GM13977 (cell line): ENCODE measurements at regions not wholly inside any gene's neighbourhood (a gene's known extent, or its start where the extent isn't known, plus 50 kb on each side); places are given as distances from the start of the nearest gene placed in this dataset.

Source experiments
- DNase-seq: peaks from one replicate; pipeline ENCODE4 v3.0.0; 2012; ENCODE audit warnings: low spot score
- CTCF ChIP-seq: IDR thresholded peaks from 2 replicates; pipeline ENCODE4 v1.5.1; 2012; ENCODE audit warnings: mild to moderate bottlenecking, control low read depth; ENCODE audit not compliant: insufficient read depth; ENCODE audit errors: extremely low read depth, missing control alignments
- in situ Hi-C: fragments of 300-500 bp; cut with MboI; formaldehyde crosslinking; loops from one replicate; pipeline ENCODE4 v1.12.0; 2022; ENCODE audit warnings: low sequenced_read_pairs, low pct_unique_long_range_greater_than_20kb, mixed read lengths, inconsistent platforms; ENCODE audit not compliant: unreplicated experiment

GRCh38 chr2:224182498-224182897 lies 143.4 kb upstream of the SERPINE2 start:
- in situ Hi-C loops, result no loop called here
- no peak for DNase-seq
- no peak for TF ChIP-seq CTCF

DNA sequence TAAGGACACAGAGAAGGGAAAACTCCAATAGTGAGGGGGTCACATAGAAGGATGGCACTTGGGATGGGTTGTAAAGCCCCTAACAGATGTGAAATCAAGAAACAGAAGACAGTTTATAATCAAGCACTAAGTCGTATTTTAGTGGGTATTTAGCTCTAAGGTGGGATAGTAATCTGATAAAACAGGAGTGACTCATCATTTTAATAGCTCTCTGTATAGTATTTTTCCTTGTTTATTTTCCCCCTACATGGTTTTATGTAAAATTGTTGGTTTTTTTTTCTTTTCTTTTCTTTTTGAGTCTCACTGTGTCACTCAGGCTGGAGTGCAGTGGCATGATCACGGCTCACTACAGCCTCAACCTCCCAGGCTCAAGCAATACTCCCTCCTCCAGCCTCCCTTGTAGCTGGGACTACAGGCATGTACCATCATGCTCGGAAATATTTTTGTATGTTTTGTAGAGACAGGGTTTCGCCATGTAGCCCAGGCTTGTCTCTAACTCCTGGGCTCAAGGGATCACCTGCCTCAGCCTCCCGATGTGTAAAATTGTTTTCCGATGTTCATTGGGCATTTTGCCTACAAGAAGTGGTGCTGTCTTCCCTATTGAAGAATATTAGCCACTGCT lies 142.6 kb upstream of the SERPINE2 start:
- no peak for TF ChIP-seq CTCF
- no peak for DNase-seq
- in situ Hi-C loops, result no loop called here

DNA sequence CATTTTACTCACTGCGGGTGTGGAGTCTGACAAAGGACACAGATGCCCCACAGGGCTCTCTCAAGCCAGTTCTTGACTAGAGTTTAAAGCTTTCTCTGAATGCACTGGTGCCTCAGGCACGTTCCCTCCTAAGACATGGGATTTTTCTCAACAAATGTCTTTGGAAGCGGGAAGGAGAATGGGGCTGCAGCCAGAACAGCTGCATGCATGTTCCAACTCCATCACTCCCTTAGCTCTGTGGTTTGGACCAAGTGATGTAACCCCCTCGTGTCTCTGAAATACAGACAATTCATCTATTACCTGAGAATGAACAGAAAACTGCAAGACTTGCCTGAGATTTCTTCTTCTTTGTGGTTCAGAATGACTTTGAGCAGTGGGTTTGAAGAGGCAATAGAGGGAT lies 141.7 kb upstream of the SERPINE2 start:
- no peak for DNase-seq
- in situ Hi-C loops, result no loop called here
- TF ChIP-seq CTCF, result no peak

- TF ChIP-seq CTCF, result no peak
- no peak for DNase-seq
- in situ Hi-C loops, result no loop called here
Observed at GRCh38 chr2:224178056-224178455, 139.0 kb upstream of the SERPINE2 start.

GRCh38 chr2:224175538-224175937 lies 136.5 kb upstream of the SERPINE2 start:
- TF ChIP-seq CTCF, result no peak
- in situ Hi-C loops, result no loop called here
- no peak for DNase-seq

- in situ Hi-C loops, result no loop called here
- no peak for TF ChIP-seq CTCF
- DNase-seq, result no peak
Observed at GRCh38 chr2:224174990-224175389, 135.9 kb upstream of the SERPINE2 start.

- no peak for TF ChIP-seq CTCF
- DNase-seq, result no peak
- in situ Hi-C loops, result no loop called here
Observed at GRCh38 chr2:224174521-224174920, 135.4 kb upstream of the SERPINE2 start.
